ENCODE measurements at regions not wholly inside any gene's neighbourhood (a gene's known extent, or its start where the extent isn't known, plus 50 kb on each side); places are given as distances from the start of the nearest gene placed in this dataset.
"Not testable (repeated sequence)": the region's sequence is repeated elsewhere in the genome, so short reads cannot be mapped to it uniquely, and the experiment has no call there.

DNA sequence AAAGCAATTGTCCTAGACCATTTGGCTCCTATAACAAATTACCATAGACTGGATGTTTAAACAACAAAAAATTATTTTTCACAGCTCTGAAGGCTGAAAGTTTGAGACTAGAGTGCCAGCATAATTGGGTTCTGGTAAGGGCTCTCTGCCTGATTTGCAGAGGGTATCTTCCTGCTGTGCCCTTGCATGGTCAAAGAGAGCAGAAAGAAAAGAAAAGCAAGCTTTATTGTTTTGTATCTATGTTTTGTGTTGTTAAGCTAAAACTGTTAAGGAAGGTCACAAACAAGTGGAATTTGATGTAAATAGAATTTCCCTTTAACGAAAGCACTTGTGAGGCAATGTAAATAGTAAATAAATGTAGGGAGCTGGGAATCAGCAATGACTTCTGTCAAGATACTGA lies 1031.0 kb upstream of the ATXN7L3B start:
- no peak for DNase-seq (ENCODE audit: low read depth)

DNA sequence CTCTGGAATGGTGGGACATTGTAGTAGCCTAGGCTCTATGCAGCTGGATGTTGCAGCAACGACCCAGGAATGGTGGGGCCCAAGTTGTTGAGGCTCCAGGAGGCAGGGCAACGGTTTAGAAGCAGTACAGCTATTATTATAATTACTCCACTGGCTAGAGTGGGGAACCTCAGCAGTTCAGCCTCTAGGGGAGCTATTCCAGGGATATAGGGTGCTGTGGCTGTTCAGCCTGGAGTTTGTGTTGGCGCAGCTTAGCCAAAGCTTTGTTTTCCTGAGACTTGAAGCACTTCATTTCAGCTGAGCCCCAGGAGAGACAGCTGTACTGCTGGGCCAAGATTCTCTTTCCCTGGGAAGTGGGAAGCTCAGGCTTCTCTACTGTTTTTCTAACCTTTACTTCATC lies 1023.0 kb upstream of the ATXN7L3B start:
- no peak for DNase-seq (ENCODE audit: low read depth)

GRCh38 chr12:73517859-73518258 lies 1019.8 kb upstream of the ATXN7L3B start:
- no peak for DNase-seq (ENCODE audit: low read depth)

DNA sequence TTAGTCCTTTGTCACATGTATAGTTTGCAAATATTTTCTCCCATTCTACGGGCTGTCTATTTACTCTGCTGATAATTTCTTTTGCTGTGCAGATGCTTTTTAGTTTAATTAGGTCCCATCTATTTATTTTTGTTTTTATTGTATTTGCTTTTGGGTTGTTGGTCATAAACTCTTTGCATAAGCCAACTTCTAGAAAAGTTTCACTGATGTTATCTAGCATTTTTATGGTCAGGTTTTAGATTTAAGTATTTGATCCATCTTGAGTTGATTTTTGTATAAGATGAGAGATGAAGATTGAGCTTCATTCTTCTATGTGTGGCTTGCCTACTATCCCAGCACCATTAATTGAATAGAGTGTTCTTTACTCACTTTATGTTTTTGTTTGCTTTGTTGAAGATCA lies 1008.4 kb upstream of the ATXN7L3B start:
- DNase-seq (ENCODE audit: low read depth) = no peak

DNA sequence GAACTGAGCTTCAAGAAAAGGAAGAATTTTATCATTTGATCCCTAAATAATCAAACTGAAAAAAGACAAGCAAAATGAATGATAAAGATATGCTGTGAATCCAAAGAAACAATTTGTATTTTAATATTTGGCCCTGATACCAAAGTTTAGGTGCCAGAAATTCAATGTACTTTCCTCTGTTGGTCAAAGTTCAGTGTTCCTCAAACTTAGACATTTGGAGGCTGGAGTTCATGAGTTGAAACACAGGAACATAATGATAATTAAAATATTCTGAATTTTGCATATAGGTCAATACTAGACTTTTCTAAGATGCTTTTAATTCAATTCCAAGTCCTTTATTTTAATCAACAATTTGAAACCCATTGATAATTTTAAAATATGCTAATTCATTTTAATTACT lies 1007.7 kb upstream of the ATXN7L3B start:
- no peak for DNase-seq (ENCODE audit: low read depth)

DNA sequence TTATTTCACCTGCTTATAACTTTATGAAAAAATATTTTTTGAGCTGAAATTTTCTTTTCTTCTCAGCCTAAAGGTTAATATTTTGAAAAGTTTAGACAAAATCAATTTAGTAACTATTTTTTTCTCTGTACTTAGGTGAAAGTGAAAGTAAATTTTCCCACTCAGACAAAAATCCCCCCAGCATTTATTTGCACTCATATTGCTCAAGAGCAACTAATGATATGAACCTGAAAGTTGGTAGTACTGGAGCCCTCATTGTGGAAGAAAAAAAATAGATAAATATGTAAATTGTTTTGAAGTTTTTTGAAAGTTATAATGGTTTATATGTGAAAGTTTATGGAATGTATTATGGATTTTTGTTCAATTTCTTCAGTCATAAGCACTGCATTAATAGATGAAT lies 1005.9 kb upstream of the ATXN7L3B start:
- no peak for DNase-seq (ENCODE audit: low read depth)

GRCh38 chr12:73547421-73547820 lies 990.2 kb upstream of the ATXN7L3B start:
- no peak for DNase-seq (ENCODE audit: low read depth)

GRCh38 chr12:73585136-73585535 lies 952.5 kb upstream of the ATXN7L3B start:
- DNase-seq (ENCODE audit: low read depth) = no peak

DNA sequence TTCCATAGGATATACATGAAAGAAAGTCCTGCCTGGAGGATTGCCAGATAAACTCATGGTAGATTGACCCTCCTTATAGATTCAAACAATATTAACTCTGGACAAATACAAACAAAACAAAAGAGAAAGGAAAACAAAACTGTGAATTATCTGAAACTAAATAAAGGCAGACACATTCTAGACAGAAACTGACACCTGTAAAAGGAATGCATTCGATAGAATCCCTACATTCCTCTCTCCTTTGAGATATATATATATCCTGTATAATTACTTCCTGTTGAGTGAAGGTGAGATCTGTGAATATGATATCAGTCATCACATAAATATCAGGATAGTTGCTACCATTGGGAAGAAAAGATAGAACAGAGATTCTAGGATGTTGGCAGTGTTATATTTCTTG lies 948.4 kb upstream of the ATXN7L3B start:
- no peak for DNase-seq (ENCODE audit: low read depth)

GRCh38 chr12:73598626-73599025 lies 939.0 kb upstream of the ATXN7L3B start:
- DNase-seq (ENCODE audit: low read depth) = no peak

- DNase-seq (ENCODE audit: low read depth) = no peak
Observed at GRCh38 chr12:73599268-73599667, 938.4 kb upstream of the ATXN7L3B start.

DNA sequence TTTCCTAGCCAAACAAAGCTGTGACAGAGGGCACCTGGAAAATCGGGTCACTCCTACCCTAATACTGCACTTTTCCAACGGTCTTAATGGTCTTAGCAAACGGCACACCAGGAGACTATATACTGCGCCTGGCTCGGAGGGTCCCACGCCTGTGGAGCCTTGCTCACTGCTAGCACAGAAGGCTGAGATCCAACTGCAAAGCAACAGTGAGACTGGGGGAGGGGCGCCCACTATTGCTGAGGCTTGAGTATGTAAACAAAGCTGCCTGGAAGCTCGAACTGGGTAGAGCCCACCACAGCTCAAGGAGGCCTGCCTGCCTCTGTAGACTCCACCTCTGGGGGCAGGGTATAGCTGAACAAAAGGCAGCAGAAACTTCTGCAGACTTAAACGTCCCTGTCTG lies 931.7 kb upstream of the ATXN7L3B start:
- DNase-seq (ENCODE audit: low read depth) = not testable (repeated sequence)

DNA sequence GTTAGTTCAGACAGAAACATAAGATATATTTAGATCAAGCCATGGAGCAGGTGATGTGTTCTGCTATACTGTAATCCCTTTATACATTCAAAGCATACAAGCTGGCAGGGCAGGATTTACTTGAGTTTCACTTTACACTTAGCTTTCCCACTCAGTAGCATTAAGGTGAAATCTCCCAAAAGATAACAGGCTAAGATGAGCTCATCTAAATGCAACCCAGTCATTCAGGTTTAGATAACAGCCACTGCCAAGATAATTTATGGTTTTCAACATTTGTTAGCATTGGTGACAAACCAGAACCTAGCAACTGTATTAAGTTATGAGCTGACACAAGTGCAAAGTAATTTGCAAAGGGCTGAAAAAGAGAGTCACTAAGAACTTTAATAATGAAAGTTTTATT lies 925.1 kb upstream of the ATXN7L3B start:
- DNase-seq (ENCODE audit: low read depth) = no peak

- DNase-seq (ENCODE audit: low read depth) = no peak
Observed at GRCh38 chr12:73623421-73623820, 914.2 kb upstream of the ATXN7L3B start.

- no peak for DNase-seq (ENCODE audit: low read depth)
Observed at GRCh38 chr12:73625226-73625625, 912.4 kb upstream of the ATXN7L3B start.

DNA sequence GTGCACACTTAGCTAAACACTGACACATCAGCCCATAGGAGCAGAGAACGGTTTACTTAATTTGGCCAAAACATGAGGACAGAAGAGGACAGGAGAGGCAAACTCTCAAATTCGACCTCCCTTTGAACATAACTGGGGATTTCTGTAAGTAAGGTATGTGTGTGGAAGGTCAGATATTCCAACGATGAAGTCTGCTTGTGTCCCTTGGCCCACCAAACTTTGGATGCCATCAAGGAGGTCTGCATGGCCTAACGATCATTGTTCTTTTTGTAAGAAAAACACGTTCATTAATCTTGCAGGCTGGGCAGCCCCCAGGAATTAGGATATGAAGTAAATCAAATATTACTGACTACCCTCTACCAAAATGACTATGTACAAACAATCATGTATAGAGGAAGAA lies 908.5 kb upstream of the ATXN7L3B start:
- DNase-seq (ENCODE audit: low read depth) = no peak

- no peak for DNase-seq (ENCODE audit: low read depth)
Observed at GRCh38 chr12:73629893-73630831, 907.5 kb upstream of the ATXN7L3B start.

- DNase-seq (ENCODE audit: low read depth) = no peak
Observed at GRCh38 chr12:73632191-73632590, 905.4 kb upstream of the ATXN7L3B start.

DNA sequence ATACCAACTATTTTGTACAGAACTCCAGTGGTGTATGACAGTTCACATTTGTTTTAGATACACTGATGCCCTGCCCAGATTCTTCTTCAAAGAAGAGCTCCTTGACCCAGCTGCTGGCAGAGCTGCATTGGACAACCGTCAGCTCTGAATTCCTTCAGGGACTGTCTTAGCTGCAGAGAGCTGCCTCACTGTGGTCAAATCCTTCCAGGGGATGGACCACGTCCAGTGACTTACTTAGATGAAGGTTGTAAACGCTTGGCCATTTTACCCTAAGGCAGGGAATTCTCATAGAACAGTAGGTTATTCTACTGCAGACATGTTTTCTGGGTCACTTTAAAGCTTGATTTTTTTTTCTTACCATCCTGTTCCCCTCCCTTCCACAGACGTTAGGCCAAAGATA lies 905.0 kb upstream of the ATXN7L3B start:
- no peak for DNase-seq (ENCODE audit: low read depth)

DNA sequence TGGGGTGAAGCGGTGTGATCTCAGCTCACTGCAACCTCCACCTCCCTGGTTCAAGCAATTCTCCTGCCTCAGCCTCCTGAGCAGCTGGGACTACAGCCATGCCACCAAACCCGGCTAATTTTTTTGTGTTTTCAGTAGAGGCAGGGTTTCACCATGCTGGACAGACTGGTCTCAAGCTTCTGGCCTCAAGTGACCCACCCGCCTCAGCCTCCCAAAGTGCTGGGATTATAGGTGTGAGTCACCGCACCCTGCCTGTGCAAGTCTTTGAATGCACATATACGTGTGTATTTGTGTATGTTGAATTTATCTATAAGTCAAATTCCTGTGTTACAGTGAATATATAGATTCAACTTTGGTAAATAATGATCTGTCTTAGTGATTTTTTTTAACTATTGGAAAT lies 898.2 kb upstream of the ATXN7L3B start:
- DNase-seq (ENCODE audit: low read depth) = not testable (repeated sequence)

DNA sequence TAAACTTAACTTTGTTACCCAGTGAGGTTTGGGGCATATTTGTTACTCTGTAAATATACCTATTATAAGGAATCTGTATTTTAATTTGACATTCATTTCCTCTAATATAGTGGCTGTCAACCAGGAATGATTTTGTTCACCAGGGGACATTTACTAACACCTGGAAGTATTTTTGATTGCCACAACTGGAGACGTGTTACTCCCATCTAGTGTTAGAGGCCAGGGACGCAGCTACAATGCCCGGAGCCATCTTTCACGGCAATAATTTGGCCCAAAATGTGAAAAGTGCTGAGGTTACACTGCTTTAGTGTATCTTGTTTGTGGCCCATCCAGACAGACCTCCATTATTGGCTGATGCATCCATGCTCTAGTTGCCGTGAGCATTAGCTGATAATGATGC lies 881.3 kb upstream of the ATXN7L3B start:
- DNase-seq (ENCODE audit: low read depth) = no peak

DNA sequence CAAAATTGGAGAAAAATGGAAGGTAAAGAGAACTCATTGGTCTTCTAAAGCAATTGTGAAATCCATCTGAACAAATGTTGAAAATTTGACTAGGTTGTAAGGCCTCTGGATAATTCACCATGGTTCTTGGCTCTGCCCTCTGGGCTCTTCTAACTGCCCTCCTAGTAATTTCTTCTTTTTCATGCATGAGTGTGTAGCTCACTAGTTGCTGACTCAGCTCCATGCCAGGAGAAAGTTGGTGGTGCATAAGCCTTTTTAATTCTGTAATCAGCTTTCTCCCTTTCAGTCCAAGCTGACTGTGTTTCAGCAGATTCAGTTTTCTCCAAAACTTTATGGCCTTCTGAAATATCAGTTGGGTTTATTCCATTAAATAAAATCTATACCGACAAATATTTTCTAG lies 877.8 kb upstream of the ATXN7L3B start:
- no peak for DNase-seq (ENCODE audit: low read depth)

- DNase-seq (ENCODE audit: low read depth) = no peak
Observed at GRCh38 chr12:73665193-73665592, 872.4 kb upstream of the ATXN7L3B start.

DNA sequence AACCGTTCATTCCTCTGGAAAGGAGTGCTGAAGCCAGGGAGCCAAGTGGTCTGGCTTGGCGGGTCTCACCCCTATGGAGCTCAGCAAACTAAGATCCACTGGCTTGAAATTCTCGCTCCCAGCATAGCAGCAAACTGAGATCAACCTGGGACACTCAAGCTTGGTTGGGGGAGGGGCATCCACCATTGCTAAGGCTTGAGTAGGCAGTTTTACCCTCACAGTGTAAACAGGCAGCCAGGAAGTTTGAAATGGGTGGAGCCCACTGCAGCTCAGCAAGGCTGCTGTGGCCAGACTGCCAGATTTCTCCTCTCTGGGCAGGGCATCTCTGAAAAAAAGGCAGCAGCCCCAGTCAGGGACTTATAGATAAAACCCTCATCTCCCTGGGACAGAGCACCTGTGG lies 866.1 kb upstream of the ATXN7L3B start:
- DNase-seq (ENCODE audit: low read depth) = not testable (repeated sequence)
